ENCODE measurements at regions not wholly inside any gene's neighbourhood (a gene's known extent, or its start where the extent isn't known, plus 50 kb on each side); places are given as distances from the start of the nearest gene placed in this dataset.

DNA sequence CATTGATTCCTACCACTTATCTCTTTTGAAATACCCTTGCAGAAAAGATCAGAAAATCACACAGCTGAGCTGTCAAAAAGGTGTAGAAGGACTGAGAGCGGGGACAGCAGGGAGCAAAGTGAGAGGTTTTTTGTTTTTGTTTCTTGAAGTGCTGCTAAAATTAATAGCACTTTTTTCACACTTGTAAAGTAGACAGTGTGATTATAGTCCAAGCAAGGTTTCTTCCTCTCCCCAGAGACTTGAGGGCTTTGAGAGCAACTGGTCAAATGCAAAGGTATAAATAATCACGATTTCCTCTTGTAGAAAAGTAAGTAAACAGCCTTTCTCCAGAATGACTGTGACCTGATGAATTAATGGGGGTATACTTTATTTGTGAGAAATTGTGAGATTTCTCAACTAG is 326.9 kb downstream of the ZNF608 start:
- DNase-seq (ENCODE audit: low spot score) = no peak

DNA sequence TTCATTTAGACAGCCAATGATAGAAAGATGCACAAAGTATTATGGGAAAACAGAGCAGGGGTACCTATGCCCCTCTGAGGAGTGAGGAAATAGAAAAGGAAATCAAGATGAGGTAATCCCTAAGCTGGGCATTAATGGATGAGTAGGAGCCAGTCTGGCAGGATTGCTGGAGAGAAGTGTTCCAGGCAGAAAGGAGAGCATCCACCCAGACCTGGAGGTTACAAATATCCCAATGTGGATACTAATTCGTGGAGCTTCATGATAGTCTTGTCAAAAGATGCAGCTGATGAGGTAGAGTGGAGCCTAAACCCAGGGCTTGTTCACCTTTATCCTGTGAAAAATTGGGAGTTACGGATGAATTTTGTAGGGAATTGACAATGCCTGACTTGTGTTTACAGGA is 328.0 kb downstream of the ZNF608 start:
- DNase-seq (ENCODE audit: low spot score) = no peak

DNA sequence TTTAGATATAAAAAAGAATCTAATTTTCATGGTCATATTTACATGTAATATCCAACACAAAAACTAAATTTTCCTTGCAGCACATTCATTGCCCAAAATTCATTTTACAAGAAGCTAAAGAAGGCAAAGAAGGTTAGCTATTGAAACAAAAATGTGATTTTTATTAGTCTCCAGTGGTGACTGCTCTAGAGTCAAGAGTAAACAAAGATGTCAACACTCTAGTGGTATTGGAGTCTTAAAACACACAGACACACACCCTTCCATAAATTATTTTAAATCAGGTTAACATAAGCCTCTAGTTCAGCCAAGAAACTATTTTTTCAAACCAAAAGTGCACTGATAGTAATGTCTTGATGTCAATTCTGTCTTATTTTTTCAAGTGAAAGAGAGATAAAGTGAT is 329.2 kb downstream of the ZNF608 start:
- no peak for DNase-seq (ENCODE audit: low spot score)

DNA sequence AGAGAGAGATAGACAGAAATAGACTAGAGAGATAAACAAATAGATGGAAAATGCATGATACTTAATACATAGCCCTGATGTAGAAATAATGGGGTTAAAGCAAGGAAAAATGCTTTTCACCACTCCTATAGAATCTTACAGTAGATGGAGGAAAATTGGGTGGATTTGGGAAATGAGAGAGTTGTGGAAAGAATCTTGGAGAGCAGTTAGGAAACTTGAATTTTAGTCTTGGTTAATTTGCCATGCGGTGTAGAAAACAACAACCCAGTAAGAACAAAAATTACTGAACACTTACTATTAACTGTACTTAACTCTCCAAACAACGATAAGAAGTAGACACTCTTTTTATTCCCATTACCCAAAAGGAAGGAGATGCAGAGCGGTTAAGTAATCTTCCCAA is 329.8 kb downstream of the ZNF608 start:
- no peak for DNase-seq (ENCODE audit: low spot score)

DNA sequence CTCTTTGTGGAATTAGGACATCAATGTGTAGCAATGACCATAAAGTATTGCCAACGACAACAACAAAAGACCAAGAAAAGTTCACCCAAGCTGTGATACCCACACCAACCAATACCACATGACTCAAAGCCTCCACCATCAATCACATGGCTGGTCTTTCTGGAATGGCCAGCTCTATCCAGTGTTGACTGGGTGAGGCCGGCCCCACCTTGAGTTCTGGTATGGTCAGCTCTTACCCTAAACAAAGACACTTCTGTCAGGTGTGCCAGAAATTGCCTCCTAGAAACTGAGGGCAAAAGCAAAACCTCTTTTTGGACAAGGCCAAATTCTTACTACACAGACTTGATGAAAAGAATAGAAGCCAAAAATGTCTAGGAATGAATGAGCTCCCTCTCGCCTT is 331.5 kb downstream of the ZNF608 start:
- DNase-seq (ENCODE audit: low spot score) = no peak

DNA sequence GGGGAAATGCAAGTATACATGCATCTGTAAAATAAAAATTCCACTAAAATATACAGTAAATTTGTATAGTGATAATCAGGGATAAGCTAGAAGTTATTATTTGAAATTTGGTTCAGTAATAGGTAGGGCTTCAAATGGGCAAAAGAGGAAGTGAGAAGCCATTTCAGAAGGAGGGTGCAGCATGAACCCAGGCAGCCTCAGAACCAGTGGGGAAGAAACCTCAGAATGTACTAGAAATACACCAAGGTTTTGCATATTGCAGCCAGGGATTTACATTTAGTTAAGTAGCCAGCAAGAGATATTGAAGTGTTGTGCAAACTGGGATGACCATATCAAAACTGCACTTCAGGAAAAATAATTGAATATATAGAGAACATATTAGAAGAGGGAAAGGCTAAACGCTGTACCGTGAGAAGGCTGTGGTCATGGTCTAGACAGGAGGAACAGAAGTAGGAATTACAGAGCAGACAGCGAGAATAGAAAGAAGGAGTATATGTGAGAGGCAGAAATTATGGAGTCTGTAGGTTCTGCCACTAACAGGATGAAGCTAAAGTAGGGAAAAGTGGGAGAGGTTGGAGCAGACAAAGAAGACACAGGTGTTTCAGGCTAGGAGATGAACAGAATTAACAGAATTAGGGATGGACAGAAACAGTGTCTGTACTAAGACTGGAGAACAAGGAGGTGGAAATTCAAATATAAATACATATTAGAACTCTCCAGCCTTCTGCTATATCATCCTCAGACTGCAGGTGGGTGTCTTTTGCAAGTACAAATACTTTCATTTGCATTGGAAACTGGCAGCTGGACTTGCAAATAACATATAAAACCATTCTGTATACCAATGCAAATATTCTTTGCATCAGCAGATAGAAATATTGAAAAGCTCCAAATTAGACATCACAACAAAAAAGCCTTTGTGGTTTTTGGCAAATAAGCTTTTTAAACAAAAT is 335.6 kb downstream of the ZNF608 start:
- DNase-seq (ENCODE audit: low spot score) = no peak

DNA sequence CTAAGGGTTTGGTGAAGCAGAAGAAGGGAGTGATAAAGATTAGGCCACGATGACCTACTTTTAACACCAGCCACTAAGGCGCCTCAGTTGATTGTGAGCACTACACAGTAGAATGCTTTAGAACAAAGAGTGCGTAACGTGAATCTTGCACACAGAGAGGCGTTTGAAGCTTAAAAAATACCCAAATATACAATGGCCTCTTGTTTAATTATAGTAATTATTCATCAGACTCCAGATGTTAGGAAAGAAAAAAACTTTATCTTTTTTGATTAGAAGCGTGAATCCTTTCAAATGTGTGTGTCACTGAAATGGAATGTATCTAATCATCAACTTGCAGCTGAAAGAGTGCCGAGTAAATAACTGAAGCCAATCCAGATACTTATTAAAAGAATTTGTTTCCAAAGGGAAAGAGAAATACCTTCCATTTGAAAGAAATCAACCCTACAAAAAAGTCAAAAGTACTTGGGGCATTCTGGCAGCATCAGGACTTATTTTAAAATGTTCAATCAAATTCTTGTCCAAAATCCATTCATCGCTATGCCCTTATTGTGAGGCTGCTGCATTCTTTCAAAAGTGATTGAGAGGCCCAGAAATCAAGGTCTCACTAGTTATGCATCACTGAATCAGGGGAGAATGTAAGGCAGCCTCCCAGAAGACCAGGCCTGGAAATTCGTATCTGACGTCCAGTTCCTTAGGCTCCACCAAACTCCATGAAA is 337.5 kb downstream of the ZNF608 start:
- DNase-seq (ENCODE audit: low spot score) = no peak

DNA sequence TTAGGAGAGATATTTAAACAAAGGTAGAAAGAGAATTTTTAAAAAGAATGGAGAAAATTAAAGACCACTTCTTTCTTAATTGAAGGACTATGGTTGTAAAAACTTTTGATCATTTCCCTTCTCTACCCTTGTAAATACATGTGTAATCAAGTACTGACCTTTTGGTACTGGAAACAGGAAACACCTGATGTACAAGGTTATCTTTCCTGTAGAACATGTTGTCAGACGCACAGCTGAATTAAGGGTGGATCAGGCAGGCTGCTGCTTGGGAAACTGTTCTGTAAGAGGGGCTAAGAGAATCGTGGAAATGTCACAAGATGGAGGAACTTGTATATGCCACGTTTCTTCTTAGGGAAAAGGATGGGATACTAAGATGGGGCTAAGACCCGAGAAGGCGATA is 341.6 kb downstream of the ZNF608 start:
- DNase-seq (ENCODE audit: low spot score) = no peak

DNA sequence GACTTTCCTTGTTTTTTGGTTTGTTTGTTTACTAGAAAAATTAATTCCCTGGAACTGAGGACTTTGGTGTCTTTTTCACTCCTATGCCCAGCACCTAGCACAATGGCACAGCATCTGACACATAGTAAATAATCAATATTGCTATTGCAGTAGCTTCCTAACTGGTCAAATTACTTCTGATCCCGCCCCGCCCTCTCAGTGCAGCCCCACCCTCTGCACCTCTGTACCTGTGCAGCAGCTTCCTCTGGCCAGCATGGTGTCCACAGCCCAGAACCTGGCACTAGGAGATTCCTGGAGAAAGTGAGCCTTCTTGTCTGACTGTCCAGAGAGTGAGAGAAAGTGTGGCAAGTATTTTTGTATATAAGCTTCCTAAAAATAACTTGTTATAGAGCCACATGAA is 343.2 kb downstream of the ZNF608 start:
- no peak for DNase-seq (ENCODE audit: low spot score)

DNA sequence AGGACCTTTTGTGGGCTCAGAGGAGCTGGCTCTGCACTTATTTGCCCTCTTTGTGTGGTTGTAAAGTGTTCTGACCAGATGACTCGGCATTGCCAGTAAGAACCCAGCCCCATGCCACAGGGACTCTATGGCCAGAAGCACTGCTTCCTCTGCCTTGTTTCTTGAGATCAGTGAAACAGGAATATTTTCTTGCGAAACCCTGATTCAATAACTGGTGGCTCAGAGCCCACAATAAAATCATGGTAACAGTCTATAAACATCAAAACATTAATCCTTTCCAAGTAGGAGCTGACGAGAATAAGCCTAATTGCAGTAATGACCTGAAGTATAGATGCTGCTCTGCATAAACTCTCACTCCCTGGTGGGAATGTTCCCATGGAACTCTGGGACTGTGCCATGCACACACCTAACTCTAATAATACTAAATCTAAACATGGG is 344.3 kb downstream of the ZNF608 start:
- DNase-seq (ENCODE audit: low spot score) = no peak

DNA sequence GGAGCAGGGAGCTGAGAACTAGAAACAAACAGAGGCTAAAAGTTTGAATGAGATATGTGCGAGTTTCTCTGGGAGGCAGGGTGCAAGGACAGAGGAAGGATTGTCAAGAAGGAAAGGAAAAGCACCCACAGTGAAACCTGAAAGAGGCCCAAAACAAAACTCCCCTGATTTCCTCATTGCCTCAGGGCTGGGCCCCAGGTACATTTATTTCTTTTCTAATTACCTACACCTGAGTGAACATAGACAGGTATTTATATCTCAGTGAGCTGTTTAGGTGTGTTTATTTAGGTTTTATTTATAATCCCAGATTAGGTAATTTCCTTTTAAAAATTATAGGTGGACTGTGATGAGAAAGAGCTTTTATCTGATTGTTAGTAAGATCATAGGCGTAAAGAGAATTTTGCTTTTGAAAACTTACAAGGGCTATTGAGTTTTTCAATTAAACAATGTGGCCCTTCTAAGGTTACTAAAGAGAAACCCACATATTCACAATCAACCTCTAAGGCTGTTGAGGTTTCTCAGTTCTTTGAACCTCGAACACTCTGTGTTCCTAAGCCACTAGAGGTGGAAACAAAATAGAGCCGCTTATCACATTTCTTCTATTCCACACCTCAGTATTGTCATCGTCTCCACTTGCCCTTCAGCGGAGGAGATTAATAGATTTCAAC is 344.8 kb downstream of the ZNF608 start:
- DNase-seq (ENCODE audit: low spot score) = no peak

DNA sequence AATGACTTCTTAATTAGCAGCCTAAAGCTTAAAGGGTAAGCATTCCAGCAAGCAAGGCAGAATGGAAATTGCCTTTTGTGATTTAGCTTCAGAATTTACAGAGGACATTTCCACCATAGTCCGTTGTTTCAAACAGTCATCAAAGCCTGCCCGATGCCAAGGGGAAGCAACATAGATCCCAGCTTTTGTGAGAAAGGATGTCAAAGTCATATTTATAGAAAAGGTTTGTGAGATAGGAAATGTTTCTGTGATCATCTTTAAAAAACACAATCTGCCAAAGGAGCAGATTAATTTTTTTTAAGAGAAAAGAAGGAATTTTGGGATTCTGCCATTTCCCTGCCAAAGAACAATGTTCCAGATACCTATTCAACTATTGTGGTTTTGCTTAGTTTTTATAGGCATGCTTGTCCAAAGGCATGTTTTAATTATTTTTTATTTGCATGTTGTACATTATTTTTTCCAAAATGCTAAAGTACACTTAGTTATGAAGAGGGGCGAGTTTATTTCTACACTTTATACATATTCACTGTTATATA is 346.9 kb downstream of the ZNF608 start:
- no peak for DNase-seq (ENCODE audit: low spot score)

DNA sequence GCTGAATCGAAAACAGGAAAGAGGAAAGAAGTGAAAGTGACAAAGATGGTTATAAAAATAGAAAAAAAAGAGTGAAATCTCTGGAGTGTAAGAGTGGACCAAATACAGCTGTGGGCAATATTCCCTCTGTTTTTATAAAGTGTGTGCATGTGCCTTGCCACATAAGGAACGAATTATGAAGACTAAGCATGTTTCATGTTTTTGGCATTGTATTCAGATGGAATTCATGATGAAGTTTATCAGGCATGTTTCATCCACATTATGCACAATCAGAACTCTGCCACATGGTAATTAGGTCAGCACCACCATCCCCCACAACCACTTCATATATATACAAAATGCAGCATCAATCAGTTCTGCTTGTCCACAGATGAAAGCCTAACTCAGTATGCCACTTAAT is 348.0 kb downstream of the ZNF608 start:
- DNase-seq (ENCODE audit: low spot score) = no peak

DNA sequence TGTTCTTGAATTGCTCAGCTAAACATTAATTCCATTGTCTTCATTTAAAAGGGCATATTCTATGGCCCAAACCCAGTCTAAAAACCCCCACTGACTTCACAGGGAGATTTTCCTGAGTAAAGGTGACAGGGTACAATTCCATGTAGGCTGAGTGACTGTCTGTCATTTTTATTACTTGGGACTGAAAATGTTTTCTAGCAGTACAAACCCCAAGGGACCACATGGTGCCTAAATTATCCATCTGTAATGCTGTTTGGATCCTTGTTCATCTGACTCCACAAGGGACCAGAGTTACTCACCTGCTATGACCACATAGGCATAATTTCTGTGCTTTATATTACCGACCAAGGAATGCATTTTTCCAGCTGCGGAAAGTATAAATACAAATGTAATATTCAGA is 349.1 kb downstream of the ZNF608 start:
- no peak for DNase-seq (ENCODE audit: low spot score)

DNA sequence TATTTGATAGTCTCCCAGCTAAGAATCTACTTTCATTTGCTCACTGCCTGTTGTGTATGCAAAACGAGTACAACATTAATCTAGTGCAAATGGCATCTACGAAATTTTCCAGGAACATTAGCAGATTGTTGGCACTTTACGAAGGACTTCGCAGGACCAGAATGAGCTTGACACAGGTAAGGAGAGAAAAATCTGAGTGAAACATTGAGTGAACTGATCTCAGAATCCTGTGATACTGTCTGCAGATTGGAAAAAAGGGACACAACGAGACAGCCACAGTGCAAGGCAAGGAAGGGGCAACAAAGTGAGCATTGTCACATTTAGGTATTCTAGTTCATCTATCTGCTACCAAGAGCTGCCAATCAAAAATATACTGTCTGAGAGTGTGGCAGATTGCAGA is 350.5 kb downstream of the ZNF608 start:
- DNase-seq (ENCODE audit: low spot score) = no peak

DNA sequence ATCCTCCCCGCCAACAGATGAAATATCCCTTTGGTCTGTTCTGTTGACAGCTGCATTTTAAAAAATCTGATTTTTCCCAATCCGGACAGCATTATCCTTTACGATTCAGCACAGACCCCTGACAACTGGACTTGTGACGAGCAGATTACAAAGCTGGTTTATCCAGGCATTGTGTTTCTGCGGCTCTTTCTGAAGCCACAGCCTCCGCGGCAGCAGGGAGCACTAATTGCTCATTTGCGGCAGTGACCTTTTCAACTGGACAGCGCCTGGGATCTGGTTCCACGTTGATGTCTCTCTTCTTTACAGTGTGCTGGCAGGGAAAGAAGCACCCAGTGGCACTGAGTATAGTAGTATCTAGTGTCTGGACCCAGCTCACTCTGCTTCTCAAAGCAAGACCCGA is 351.2 kb downstream of the ZNF608 start:
- peak; percentile 72 for DNase-seq (ENCODE audit: low spot score)

DNA sequence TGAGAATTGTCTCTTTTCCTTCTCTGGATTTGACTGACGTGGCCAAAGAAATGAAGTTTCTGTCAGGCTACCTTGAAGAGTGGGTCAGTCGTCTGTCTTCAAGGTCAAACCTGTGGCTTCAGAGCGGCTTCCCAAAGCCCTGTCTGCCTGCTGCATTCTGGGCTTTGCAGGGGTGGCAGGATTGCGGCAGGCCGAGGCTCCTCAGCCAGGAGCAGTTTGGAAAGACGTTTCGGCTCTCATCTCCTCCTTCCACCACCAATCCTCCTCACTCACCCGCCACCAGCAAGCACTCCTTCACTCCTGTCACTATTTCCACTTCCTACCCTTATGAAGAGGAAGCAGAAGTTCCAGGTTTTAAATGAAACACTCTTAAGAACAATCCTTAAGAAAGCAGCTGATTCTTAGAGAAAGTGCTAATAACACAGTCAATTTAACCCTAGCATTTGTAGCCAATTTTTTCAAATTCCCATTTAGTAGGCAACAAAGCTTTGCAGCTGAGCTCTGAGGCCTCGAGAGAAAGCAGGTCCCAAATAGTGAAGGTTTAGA is 351.7 kb downstream of the ZNF608 start:
- peak; percentile 26 for DNase-seq (ENCODE audit: low spot score)

DNA sequence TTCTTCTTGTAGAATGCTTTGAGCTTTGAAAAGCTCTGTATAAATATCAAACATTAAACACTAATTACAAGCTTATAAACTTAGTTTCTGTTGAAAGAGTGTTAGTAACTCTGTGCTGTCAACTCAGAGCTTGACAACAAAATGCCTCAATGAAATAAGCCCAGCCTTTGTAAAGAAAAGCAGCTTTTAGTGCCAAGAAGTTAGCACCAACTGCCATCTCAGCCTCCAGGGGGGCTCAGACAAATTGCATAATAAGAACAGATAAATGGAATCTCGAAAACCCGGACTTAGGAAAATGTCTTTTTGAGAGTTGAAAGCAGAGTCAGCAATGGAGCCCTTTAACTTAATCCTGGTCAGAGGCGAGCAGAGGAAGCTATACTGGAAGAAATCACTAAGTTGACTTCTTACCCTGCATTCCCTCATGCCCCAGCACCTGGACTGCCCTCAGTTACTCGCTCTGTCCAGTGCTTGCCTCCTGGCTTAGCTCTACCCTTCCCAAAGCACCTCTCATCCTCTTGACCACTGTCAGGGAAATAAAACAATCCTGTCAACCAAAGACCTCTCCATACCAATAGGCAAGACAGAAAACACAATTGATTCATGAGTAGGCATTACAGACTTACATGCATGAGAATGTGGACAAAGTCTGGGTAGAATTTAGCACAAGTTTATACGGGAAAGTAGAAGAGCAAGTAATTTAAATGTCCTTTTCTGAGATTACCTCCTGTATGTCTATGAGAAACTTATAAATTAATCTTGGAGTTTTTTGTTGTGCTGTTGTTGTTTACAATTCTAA is 352.7 kb downstream of the ZNF608 start:
- peak; percentile 34 for DNase-seq (ENCODE audit: low spot score)

DNA sequence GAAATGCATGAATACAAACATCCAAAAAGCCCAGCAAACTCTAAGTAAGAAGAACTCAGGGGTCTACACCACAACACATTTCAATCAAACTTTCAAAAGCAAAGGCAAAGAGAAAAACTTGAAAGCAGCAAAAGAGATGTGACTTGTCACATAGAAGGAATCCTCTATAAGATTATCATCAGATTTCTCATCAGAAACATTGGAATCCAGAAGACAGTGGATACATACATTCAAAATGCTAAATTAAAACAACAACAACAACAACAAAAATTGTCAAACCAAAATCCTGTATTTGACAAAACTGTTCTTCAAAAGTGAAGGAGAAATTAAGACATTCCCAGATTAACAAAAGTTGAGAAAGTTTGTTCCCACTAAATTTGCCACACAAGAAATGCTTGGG is 362.7 kb downstream of the ZNF608 start:
- no peak for DNase-seq (ENCODE audit: low spot score)

DNA sequence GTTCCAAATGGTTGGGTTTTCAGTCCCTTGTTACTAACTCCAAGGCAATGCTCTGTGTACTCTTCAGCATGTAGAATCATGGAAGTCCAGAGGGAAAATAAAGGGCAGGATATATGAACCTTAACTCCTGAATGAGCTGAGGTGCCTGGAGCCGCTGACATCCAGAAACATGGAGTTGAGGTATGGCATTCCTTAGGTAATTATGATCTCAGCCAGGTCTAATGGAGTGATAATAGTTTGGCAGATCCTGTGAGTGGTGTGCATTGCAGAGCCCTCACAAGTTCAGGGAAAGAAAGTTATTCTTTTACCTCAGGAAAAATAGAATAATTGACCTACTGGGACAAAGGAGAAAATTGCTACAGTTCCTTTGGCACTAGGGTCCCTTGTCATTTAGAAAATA is 369.1 kb downstream of the ZNF608 start:
- DNase-seq (ENCODE audit: low spot score) = no peak

DNA sequence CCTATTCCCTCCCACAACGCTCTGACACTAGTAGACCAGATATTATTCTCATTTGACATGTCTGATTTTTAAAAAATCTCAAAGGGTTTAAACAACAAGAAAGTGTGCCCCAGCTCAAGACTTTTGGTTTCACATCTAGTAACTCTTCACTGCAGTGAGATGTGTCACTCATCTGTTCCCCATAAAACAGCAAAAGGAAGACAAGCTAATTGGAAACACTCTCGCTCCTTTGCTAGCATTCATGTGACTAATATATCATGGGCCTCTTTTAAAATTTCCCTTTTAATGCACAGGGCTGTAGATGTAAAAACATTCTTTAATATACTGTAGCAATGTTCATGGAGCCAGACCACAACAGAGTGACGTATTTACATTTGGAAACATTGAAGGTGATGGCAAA is 372.6 kb downstream of the ZNF608 start:
- no peak for DNase-seq (ENCODE audit: low spot score)

Data from putamen (tissue), 1 donor.